Mucosa of descending colon (tissue), 3 donors: ENCODE measurements at regions not wholly inside any gene's neighbourhood (a gene's known extent, or its start where the extent isn't known, plus 50 kb on each side); places are given as distances from the start of the nearest gene placed in this dataset.

Experiments
- ATAC-seq: fragments of 200-7000 bp; cut with Tn5 transposase; one replicate; pipeline ENCODE4 v1.9.1; 2020; ENCODE audit warnings: mild to moderate bottlenecking, moderate library complexity
- DNase-seq, 3 donors: peaks; one replicate each; pipeline ENCODE4 v3.0.0-alpha.2; 2020
- H3K36me3 ChIP-seq: fragments of 200-600 bp; one replicate; pipeline ENCODE4 v1.8.0; 2021; ENCODE audit warnings: low read depth, mild to moderate bottlenecking
- H3K4me1 ChIP-seq: fragments of 200-600 bp; one replicate; pipeline ENCODE4 v1.8.0; 2021; ENCODE audit warnings: low read depth, mild to moderate bottlenecking
- H3K4me3 ChIP-seq: fragments of 200-600 bp; one replicate; pipeline ENCODE4 v1.8.0; 2021; ENCODE audit warnings: mild to moderate bottlenecking
- H3K9me3 ChIP-seq: fragments of 200-600 bp; one replicate; pipeline ENCODE4 v1.8.0; 2021; ENCODE audit warnings: mild to moderate bottlenecking
- CTCF ChIP-seq: fragments of 200-600 bp; IDR thresholded peaks from one replicate; pipeline ENCODE4 v1.8.0; 2022; ENCODE audit warnings: antibody characterized with exemption, mild to moderate bottlenecking
- intact Hi-C, 2 donors: fragments of 100-400 bp; cut with DNase I in 1 of 2; cut with micrococcal nuclease in 1 of 2; formaldehyde crosslinking; loops; one replicate each; pipeline versions ENCODE4 v1.11.0 to v1.11.1; 2022; cut with DNase I, micrococcal nuclease
- donor health status: DM: no; HTN: no; CAD: no; lungs with moderate emphysema.
- donor health status: DM: no; HTN: no; CAD: no.
- donor health status: DM: no; HTN: yes; CAD: no.

GRCh38 chr9:25396828-25397227 is 281.4 kb downstream of the TUSC1 start:
- H3K4me1 ChIP-seq = no peaks in the 10 kb centered on the region
- H3K36me3 ChIP-seq = no peaks in the 10 kb centered on the region
- DNase-seq (no peak), ATAC-seq (no peak)
- H3K9me3 ChIP-seq = no peaks in the 10 kb centered on the region
- TF ChIP-seq CTCF = no peak
- H3K4me3 ChIP-seq = no peak overlapping the region
- intact Hi-C loops = no loop called here

GRCh38 chr9:25381141-25381540 is 297.1 kb downstream of the TUSC1 start:
- intact Hi-C loops = no loop called here
- DNase-seq (no peak), ATAC-seq (no peak)
- no peak for TF ChIP-seq CTCF
- no peaks in the 10 kb centered on the region for H3K9me3 ChIP-seq
- no peaks in the 10 kb centered on the region for H3K4me1 ChIP-seq
- H3K4me3 ChIP-seq = no peak overlapping the region
- no peaks in the 10 kb centered on the region for H3K36me3 ChIP-seq

DNA sequence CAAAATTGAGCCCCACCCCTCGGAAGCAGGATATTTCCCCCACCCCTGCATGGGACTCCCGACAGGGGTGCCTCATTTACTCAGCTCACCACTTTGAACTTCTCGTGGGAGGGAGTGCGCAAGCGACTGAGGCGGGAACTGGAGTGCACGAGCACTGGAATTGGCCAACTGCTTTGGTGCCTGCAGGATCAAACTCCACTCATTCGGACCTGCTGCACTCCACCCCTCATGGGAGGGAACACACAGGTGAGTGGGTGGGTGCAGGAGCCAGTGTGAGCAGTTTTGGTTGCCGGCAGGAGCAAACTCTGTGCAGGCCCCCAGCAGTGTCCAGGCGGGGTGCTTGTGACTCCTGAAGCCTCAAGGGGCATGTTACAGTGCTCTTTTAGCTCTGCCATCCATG is 301.2 kb downstream of the TUSC1 start:
- no peaks in the 10 kb centered on the region for H3K36me3 ChIP-seq
- DNase-seq (peak in 1 of 3 donors; percentile 33), ATAC-seq (no peak)
- no peak for TF ChIP-seq CTCF
- H3K4me3 ChIP-seq = no peak overlapping the region
- intact Hi-C loops = no loop called here
- H3K4me1 ChIP-seq = no peaks in the 10 kb centered on the region
- no peaks in the 10 kb centered on the region for H3K9me3 ChIP-seq

DNA sequence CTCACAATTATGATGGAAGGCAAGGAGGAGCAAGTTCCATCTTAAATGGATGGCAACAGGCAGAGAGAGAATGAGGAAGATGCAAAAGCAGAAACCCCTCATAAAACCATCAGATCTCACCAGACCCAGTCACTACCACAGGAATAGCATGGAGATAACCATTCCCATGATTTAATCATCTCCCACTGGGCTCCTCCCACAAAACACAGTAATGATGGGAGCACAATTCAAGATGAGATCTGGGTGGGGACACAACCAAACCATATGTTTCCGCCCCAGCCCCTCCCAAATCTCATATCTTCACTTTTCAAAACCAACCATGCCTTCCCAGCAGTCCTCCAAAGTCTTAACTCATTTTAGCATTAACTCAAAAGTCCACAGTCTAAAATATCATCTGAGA is 304.0 kb downstream of the TUSC1 start:
- Histone ChIP-seq H3K9me3 (no peaks in the 10 kb centered on the region), H3K36me3 (no peaks in the 10 kb centered on the region), H3K4me3 (no peak overlapping the region), H3K4me1 (no peaks in the 10 kb centered on the region)
- intact Hi-C loops = no loop called here
- no peak for TF ChIP-seq CTCF
- DNase-seq = no peak
- no peak for ATAC-seq

GRCh38 chr9:25366906-25367305 is 311.3 kb downstream of the TUSC1 start:
- intact Hi-C loops = no loop called here
- no peak for TF ChIP-seq CTCF
- no peaks in the 10 kb centered on the region for H3K9me3 ChIP-seq

DNA sequence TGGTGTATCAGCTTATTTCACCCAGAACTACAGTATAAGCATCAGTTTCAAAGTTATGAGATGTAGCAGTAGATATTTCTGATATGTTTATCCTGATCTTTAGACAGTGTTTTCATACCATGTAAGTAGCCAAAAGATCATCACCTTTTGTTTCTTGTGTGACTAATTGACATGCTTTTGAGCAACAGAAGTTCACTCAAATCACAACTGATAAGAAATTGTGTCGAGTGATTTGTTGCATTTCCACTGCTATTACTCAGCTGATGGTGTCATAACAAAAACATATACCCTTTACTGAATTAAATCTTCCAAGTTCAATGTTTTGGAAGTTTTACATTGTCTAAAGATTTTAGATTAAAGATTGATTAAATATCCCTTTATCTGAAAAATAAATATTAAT is 324.5 kb downstream of the TUSC1 start:
- ATAC-seq (no peak), DNase-seq (no peak)
- intact Hi-C loops = no loop called here

More at GRCh38 chr9:25366906-25367305, 311.3 kb downstream of the TUSC1 start:
- ATAC-seq (no peak), DNase-seq (no peak)
- H3K4me1 ChIP-seq = no peaks in the 10 kb centered on the region
- H3K36me3 ChIP-seq = no peaks in the 10 kb centered on the region
- no peak overlapping the region for H3K4me3 ChIP-seq

More for the DNA sequence above, 324.5 kb downstream of the TUSC1 start:
- no peak overlapping the region for H3K4me3 ChIP-seq
- H3K9me3 ChIP-seq = peaks cover 11% of the 10 kb centered on the region
- no peaks in the 10 kb centered on the region for H3K36me3 ChIP-seq
- TF ChIP-seq CTCF = no peak
- no peaks in the 10 kb centered on the region for H3K4me1 ChIP-seq
